ENCODE measurements at regions not wholly inside any gene's neighbourhood (a gene's known extent, or its start where the extent isn't known, plus 50 kb on each side); places are given as distances from the start of the nearest gene placed in this dataset.

GRCh38 chr1:14160781-14161180 lies 437.7 kb upstream of the KAZN start:
- intact Hi-C loops (cut with micrococcal nuclease), result no loop called here
- Mint-ChIP-seq H3K4me1 (ENCODE audit: insufficient read depth, unreplicated experiment) (peaks cover 5% of the 10 kb centered on the region), H3K27ac (ENCODE audit: low read depth, unreplicated experiment) (no peak overlapping the region), H3K4me3 (ENCODE audit: unreplicated experiment) (no peak overlapping the region), H3K27me3 (ENCODE audit: insufficient read depth, unreplicated experiment) (no peaks in the 10 kb centered on the region), H3K36me3 (ENCODE audit: insufficient read depth, unreplicated experiment) (no peaks in the 10 kb centered on the region), H3K9me3 (ENCODE audit: unreplicated experiment) (peaks cover 11% of the 10 kb centered on the region)
- ChIA-PET CTCF (interaction anchor here (0.8 kb wide), 1 partner anchor 13 kb away, joined by 3 read pairs; no protein-coding TSS in a partner anchor), POLR2A (interaction anchor here (0.5 to 0.7 kb wide), 2 partner anchors 16 to 291 kb away, joined by 3 read pairs; no protein-coding TSS in a partner anchor)
- no peak for DNase-seq (ENCODE audit: unreplicated experiment)
- no TSS peak for BruUV-seq (replicated peaks)
- TF ChIP-seq, protein P1, sequence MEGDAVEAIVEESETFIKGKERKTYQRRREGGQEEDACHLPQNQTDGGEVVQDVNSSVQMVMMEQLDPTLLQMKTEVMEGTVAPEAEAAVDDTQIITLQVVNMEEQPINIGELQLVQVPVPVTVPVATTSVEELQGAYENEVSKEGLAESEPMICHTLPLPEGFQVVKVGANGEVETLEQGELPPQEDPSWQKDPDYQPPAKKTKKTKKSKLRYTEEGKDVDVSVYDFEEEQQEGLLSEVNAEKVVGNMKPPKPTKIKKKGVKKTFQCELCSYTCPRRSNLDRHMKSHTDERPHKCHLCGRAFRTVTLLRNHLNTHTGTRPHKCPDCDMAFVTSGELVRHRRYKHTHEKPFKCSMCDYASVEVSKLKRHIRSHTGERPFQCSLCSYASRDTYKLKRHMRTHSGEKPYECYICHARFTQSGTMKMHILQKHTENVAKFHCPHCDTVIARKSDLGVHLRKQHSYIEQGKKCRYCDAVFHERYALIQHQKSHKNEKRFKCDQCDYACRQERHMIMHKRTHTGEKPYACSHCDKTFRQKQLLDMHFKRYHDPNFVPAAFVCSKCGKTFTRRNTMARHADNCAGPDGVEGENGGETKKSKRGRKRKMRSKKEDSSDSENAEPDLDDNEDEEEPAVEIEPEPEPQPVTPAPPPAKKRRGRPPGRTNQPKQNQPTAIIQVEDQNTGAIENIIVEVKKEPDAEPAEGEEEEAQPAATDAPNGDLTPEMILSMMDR (IDR thresholded peaks at IDR 0.05; ENCODE audit: unreplicated experiment), result no peak

DNA sequence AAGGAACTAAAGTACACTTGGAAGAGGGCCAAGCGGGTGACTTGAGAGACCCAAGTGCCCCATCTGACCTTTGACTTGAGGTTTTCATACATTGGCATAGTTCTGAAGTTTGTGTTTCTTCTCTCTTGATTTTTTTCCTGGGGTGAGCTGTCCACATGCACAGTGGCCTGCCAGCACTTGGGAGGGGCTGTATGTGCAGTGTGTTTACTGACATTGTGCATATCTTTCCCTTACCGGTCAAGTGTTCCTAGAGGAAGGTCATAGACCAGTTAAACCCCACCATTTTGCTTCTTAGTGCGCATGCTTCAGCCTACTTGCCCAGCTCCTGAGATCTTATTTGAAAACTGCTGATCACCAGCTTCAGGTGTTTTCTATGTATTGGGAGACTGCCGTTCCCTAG lies 435.2 kb upstream of the KAZN start:
- no peaks in the 10 kb centered on the region for H3K27me3 Mint-ChIP-seq (ENCODE audit: insufficient read depth, unreplicated experiment)
- CTCF ChIA-PET, result no interaction called here
- H3K36me3 Mint-ChIP-seq (ENCODE audit: insufficient read depth, unreplicated experiment), result no peaks in the 10 kb centered on the region
- no peaks in the 10 kb centered on the region for H3K9me3 Mint-ChIP-seq (ENCODE audit: unreplicated experiment)
- no peak overlapping the region for H3K27ac Mint-ChIP-seq (ENCODE audit: low read depth, unreplicated experiment)
- H3K4me3 Mint-ChIP-seq (ENCODE audit: unreplicated experiment), result no peak overlapping the region
- TF ChIP-seq, protein P1 (IDR thresholded peaks at IDR 0.05; ENCODE audit: unreplicated experiment), result no peak
- POLR2A ChIA-PET, result interaction anchor here (0.6 kb wide), 1 partner anchor 16 kb away, joined by 4 read pairs; no protein-coding TSS in a partner anchor
- peaks cover 5% of the 10 kb centered on the region for H3K4me1 Mint-ChIP-seq (ENCODE audit: insufficient read depth, unreplicated experiment)
- intact Hi-C loops (cut with micrococcal nuclease), result no loop called here
- no TSS peak for BruUV-seq (replicated peaks)
- DNase-seq (ENCODE audit: unreplicated experiment), result no peak

GRCh38 chr1:14165371-14165801 lies 433.1 kb upstream of the KAZN start:
- no TSS peak for BruUV-seq (replicated peaks)
- ChIA-PET CTCF (interaction anchor here (0.5 to 1.1 kb wide), 2 partner anchors 57 to 574 kb away, joined by 3 read pairs; no protein-coding TSS in a partner anchor), POLR2A (interaction anchor here (0.8 to 1.4 kb wide), 3 partner anchors 25 to 40 kb away, joined by 3 to 7 read pairs (median 4); no protein-coding TSS in a partner anchor)
- no peak overlapping the region for H3K27ac Mint-ChIP-seq (ENCODE audit: low read depth, unreplicated experiment)
- no peaks in the 10 kb centered on the region for H3K27me3 Mint-ChIP-seq (ENCODE audit: insufficient read depth, unreplicated experiment)
- no peaks in the 10 kb centered on the region for H3K36me3 Mint-ChIP-seq (ENCODE audit: insufficient read depth, unreplicated experiment)
- DNase-seq (ENCODE audit: unreplicated experiment), result no peak
- intact Hi-C loops (cut with micrococcal nuclease), result no loop called here
- TF ChIP-seq, protein P1 (IDR thresholded peaks at IDR 0.05; ENCODE audit: unreplicated experiment), result no peak
- no peaks in the 10 kb centered on the region for H3K9me3 Mint-ChIP-seq (ENCODE audit: unreplicated experiment)
- peaks cover 5% of the 10 kb centered on the region for H3K4me1 Mint-ChIP-seq (ENCODE audit: insufficient read depth, unreplicated experiment)
- H3K4me3 Mint-ChIP-seq (ENCODE audit: unreplicated experiment), result no peak overlapping the region

DNA sequence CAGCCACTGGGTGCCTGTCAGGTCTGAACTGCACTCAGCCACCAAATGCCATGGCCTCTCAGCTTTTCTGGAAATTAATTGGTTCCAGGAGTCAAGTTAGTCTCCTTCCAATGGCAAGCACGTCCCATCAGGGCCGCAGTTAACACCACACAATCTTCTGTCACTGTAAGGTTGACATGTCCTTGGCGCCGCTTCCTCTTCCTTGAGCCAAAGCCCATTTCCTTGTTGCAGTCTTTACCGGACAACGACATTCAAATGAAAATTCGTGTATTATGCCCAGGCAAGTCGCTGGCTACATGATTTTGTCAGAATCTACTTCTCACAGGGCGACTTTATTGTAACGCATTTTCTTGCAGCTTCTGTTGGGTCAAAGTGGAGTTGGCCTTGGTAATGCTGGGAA lies 430.6 kb upstream of the KAZN start:
- Mint-ChIP-seq H3K4me3 (ENCODE audit: unreplicated experiment) (no peak overlapping the region), H3K27me3 (ENCODE audit: insufficient read depth, unreplicated experiment) (no peaks in the 10 kb centered on the region), H3K27ac (ENCODE audit: low read depth, unreplicated experiment) (no peak overlapping the region), H3K36me3 (ENCODE audit: insufficient read depth, unreplicated experiment) (no peaks in the 10 kb centered on the region), H3K4me1 (ENCODE audit: insufficient read depth, unreplicated experiment) (peaks cover 5% of the 10 kb centered on the region), H3K9me3 (ENCODE audit: unreplicated experiment) (no peaks in the 10 kb centered on the region)
- intact Hi-C loops (cut with micrococcal nuclease), result no loop called here
- ChIA-PET CTCF (no interaction called here), POLR2A (no interaction called here)
- no peak for DNase-seq (ENCODE audit: unreplicated experiment)
- TF ChIP-seq, protein P1 (IDR thresholded peaks at IDR 0.05; ENCODE audit: unreplicated experiment), result no peak
- no TSS peak for BruUV-seq (replicated peaks)

All from MCF 10A (cell line).